ENCODE measurements at regions not wholly inside any gene's neighbourhood (a gene's known extent, or its start where the extent isn't known, plus 50 kb on each side); places are given as distances from the start of the nearest gene placed in this dataset.
A peak's percentile ranks its signal among the peaks of the same experiment; 100 is the strongest.
"Not testable (repeated sequence)": the region's sequence is repeated elsewhere in the genome, so short reads cannot be mapped to it uniquely, and the experiment has no call there.

DNA sequence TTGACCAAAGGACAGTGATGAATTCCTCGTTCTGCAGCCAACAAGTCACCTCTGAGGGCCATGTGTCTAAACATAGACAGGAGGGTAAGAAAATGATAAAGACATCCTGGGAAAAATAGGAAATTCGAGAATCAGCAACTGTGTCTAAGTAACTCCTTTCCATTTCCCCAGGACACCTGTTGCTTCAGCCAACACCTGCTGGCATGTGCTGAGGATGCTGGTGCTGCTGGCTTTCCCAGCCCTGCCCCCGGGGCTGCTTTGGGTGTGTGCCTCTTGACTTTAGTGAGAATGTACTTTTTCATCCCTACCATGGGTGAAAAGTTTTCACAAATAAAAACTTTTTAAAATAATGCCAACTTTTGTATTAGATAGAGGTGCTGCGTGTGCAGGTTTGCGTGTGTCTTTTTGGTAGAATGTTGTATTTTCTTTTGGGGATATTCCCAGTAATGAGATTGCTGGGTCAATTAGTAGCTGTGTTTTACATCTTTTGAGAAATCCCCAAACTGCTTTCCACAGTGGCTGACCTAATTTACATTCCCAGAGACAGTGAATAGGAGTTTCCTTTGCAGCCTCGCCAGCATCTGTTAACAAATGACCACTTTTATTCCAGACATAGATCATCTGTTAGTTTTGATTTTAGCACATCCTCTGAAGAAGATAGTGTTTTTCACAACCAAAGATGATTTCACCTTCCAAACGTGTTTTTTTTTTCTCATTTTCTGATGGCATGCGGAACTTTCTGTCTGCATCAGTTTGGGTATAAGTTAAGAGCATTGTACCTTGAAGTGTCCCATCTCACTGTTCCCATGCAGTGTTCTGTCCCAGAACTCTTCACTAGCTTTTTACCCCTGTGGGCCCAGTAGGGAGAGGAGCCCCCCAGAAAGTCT is 104.2 kb upstream of the ACBD5 start:
- no peak for DNase-seq (ENCODE audit: low spot score)

DNA sequence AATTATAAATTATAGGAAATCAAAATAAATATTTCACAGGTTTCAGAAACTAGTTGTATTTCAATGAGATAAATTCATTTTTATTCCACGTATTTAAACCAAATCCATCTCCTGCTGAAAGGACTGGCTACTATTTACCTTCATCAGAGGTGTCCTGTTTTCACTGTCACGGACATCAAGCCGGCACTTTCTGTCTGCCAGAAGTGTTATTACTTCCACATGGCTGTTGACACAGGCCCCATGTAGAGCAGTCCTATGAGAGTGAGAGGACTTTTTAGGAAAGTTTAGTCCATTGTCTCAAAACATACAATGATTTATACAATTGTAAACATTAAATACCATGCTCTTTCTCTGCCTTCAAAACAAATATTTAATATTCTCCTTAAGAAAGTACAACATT is 100.4 kb upstream of the ACBD5 start:
- DNase-seq (ENCODE audit: low spot score), result no peak

- DNase-seq (ENCODE audit: low spot score), result not testable (repeated sequence)
These were observed 94.6 kb upstream of the ACBD5 start for GRCh38 chr10:27335246-27335645.

DNA sequence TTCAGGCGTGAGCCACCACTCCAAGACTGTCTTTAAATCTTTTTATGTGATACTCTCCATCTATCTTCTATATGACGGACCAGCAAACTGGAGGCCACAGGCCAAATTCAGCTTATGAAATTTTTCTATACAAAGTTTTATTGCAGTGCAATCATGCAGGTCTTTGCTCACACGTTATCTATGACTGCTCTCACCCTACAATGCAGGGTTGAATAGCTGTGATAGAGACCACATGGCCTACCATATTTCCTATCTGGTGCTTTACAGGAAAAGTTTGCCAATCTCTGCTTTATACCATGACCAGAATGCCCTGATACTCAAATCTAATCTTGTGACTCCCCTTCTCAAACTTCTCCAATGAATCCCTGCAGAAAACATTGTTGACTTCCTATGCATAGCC is 89.5 kb upstream of the ACBD5 start:
- DNase-seq (ENCODE audit: low spot score), result no peak

DNA sequence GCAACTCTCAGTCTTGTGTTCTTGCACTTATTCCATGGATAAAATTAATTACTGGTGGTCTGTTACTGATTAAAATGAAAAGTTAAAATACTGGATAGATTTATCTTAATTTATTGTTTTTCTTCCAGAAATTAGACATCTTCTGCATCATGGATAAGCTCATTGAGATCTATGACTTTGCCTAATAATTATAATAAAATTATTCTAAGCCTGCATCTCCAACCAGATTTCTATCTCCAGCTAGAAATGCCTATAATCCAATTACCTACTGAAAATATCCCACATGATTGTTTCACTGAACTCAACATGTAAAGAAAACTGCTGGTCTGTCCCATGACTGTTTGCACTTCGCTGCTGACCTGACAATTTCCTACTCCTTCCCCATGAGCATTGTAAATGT is 88.3 kb upstream of the ACBD5 start:
- no peak for DNase-seq (ENCODE audit: low spot score)

GRCh38 chr10:27326748-27327147 is 86.2 kb upstream of the ACBD5 start:
- DNase-seq (ENCODE audit: low spot score), result not testable (repeated sequence)

- peak; percentile 10 for DNase-seq (ENCODE audit: low spot score)
These were observed 79.3 kb upstream of the ACBD5 start for GRCh38 chr10:27319752-27320431.

- not testable (repeated sequence) for DNase-seq (ENCODE audit: low spot score)
These were observed 78.5 kb upstream of the ACBD5 start for GRCh38 chr10:27319139-27319538.

- not testable (repeated sequence) for DNase-seq (ENCODE audit: low spot score)
These were observed 74.5 kb upstream of the ACBD5 start for GRCh38 chr10:27315082-27315481.

GRCh38 chr10:27313586-27313985 is 73.0 kb upstream of the ACBD5 start:
- DNase-seq (ENCODE audit: low spot score), result not testable (repeated sequence)

DNA sequence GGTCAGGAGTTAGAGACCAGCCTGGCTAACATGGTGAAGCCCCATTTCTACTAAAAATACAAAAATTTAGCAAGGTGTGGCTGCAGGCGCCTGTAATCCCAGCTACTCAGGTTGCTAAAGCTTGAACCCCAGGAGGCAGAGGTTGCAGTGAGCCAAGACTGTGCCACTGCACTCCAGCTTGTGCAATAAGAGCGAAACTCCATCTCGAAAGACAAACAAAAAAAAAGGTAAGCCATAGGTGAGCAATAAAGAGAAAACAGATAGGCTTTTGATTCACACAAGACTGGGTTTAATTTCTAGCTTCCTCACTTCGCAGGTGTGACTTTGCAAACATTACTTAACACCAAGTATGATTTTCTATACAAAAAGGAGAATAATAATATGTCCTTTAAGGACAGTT is 72.3 kb upstream of the ACBD5 start:
- no peak for DNase-seq (ENCODE audit: low spot score)

DNA sequence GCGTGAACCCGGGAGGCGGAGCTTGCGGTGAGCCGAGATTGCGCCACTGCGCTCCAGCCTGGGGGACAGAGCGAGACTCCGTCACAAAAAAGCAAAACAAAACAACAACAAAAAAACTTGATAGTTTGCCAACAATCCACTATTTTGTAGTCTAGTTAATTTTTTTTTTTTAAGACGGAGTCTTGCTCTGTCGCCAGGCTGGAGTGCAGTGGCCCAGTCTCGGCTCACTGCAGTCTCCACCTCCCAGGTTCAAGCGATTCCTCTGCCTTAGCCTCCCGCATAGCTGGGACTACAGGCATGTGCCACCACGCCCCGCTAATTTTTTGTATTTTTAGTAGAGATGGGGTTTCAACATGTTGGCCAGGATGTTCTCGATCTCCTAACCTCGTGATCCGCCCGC is 71.2 kb upstream of the ACBD5 start:
- DNase-seq (ENCODE audit: low spot score), result not testable (repeated sequence)

DNA sequence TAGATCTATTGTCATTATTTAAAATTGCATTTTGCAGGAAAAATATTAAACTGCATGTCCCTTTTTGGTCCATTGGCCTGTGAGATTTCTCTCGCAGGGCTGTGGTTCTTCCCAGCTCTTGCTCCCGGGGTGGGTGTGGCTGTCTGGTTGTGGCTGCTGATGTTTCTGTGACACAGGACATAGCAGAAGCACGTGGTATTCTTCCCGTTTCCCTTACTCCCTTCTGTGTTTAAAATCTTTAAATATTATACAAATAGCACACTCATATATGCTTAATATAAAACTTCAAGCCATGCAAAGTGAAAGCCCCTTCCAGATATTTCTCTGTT is 57.9 kb upstream of the ACBD5 start:
- DNase-seq (ENCODE audit: low spot score), result not testable (repeated sequence)

GRCh38 chr10:27297844-27298521 is 57.4 kb upstream of the ACBD5 start:
- no peak for DNase-seq (ENCODE audit: low spot score)

DNA sequence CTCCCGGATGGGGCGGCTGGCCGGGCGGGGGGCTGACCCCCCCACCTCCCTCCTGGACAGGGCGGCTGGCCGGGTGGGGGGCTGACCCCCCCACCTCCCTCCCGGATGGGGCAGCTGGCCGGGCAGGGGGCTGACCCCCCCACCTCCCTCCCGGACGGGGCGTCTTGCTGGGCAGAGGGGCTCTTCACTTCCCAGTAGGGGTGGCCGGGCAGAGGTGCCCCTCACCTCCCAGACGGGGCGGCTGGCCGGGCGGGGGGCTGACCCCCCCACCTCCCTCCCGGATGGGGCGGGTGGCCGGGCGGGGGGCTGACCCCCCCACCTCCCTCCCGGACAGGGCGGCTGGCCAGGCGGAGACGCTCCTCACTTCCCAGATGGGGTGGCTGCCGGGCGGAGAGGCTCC is 55.7 kb upstream of the ACBD5 start:
- not testable (repeated sequence) for DNase-seq (ENCODE audit: low spot score)

DNA sequence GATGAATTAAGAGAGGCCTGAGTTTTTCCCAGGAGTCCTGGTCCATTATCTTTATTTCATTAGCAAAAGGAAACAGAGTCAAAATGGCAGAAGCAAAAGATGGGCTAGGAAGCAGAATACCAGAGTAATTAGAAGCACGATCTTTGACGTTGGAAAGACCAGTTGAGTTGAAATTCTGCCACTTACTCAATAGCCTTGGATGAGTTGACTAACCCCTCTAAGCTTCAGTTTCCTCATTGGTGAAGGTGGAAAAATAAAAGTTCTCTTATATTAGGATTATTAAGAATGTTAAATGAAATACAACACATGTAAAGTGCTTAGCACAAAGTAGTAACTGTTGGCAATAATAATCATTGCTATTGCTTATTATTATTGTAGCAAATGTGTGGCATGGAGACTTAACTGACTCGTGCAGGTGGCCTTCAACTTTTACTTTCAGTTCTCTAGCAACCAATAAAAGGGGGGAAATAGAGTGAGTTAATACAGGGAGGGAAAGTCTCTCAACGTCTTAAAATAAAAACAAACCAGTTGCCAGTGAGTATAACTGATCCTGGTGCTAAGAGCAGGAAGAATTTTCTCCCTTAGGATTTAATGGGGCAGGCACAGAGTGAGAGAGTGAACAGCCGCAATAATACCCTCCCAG is 50.8 kb upstream of the ACBD5 start:
- DNase-seq (ENCODE audit: low spot score), result not testable (repeated sequence)

Data from CD4-positive, alpha-beta T cell treated with Interleukin-15 for 4 hours (primary cell).